ENCODE measurements at regions not wholly inside any gene's neighbourhood (a gene's known extent, or its start where the extent isn't known, plus 50 kb on each side); places are given as distances from the start of the nearest gene placed in this dataset.
A peak's percentile ranks its signal among the peaks of the same experiment; 100 is the strongest.
"Not testable (repeated sequence)": the region's sequence is repeated elsewhere in the genome, so short reads cannot be mapped to it uniquely, and the experiment has no call there.

- no peak for DNase-seq
Observed at GRCh38 chrX:4670606-4671005, 957.2 kb upstream of the PRKX start.

- DNase-seq, result no peak
Observed at GRCh38 chrX:4668802-4669536, 955.5 kb upstream of the PRKX start.

GRCh38 chrX:4663085-4663484, 949.6 kb upstream of the PRKX start:
- DNase-seq, result no peak

- no peak for DNase-seq
Observed at GRCh38 chrX:4661771-4662170, 948.3 kb upstream of the PRKX start.

GRCh38 chrX:4656419-4656818, 943.0 kb upstream of the PRKX start:
- no peak for DNase-seq

GRCh38 chrX:4655743-4656142, 942.3 kb upstream of the PRKX start:
- DNase-seq, result no peak

GRCh38 chrX:4642114-4642513, 928.7 kb upstream of the PRKX start:
- DNase-seq, result no peak

- no peak for DNase-seq
Observed at GRCh38 chrX:4638036-4638435, 924.6 kb upstream of the PRKX start.

- DNase-seq, result no peak
Observed at GRCh38 chrX:4627414-4627813, 914.0 kb upstream of the PRKX start.

GRCh38 chrX:4622486-4623167, 909.2 kb upstream of the PRKX start:
- no peak for DNase-seq

GRCh38 chrX:4613651-4614050, 900.2 kb upstream of the PRKX start:
- not testable (repeated sequence) for DNase-seq

GRCh38 chrX:4588893-4589292, 875.4 kb upstream of the PRKX start:
- DNase-seq, result no peak

GRCh38 chrX:4588466-4588865, 875.0 kb upstream of the PRKX start:
- no peak for DNase-seq

GRCh38 chrX:4588056-4588455, 874.6 kb upstream of the PRKX start:
- no peak for DNase-seq

- no peak for DNase-seq
Observed at GRCh38 chrX:4579999-4580398, 866.5 kb upstream of the PRKX start.

- no peak for DNase-seq
Observed at GRCh38 chrX:4579480-4579879, 866.0 kb upstream of the PRKX start.

- no peak for DNase-seq
Observed at GRCh38 chrX:4572691-4573090, 859.2 kb upstream of the PRKX start.

GRCh38 chrX:4570151-4570550, 856.7 kb upstream of the PRKX start:
- no peak for DNase-seq

- no peak for DNase-seq
Observed at GRCh38 chrX:4560192-4560591, 846.7 kb upstream of the PRKX start.

GRCh38 chrX:4550018-4550417, 836.6 kb upstream of the PRKX start:
- no peak for DNase-seq

- peak in 3 of 5 donors; percentile 1 to 27 (median 5) for DNase-seq
Observed at GRCh38 chrX:4547213-4547836, 833.9 kb upstream of the PRKX start.

- DNase-seq, result not testable (repeated sequence)
Observed at GRCh38 chrX:4546178-4546577, 832.7 kb upstream of the PRKX start.

- DNase-seq, result no peak
Observed at GRCh38 chrX:4528247-4528646, 814.8 kb upstream of the PRKX start.

- no peak for DNase-seq
Observed at GRCh38 chrX:4485912-4486311, 772.5 kb upstream of the PRKX start.
